GM19035 (cell line): ENCODE measurements at regions not wholly inside any gene's neighbourhood (a gene's known extent, or its start where the extent isn't known, plus 50 kb on each side); places are given as distances from the start of the nearest gene placed in this dataset.

Source experiments
- ATAC-seq: cut with Tn5 transposase; IDR thresholded peaks from one replicate; pipeline ENCODE4 v1.9.1; 2021; ENCODE audit not compliant: unreplicated experiment

- ATAC-seq: no peak
Observed at GRCh38 chr6:16976385-16977183, 125.3 kb upstream of the STMND1 start.

DNA sequence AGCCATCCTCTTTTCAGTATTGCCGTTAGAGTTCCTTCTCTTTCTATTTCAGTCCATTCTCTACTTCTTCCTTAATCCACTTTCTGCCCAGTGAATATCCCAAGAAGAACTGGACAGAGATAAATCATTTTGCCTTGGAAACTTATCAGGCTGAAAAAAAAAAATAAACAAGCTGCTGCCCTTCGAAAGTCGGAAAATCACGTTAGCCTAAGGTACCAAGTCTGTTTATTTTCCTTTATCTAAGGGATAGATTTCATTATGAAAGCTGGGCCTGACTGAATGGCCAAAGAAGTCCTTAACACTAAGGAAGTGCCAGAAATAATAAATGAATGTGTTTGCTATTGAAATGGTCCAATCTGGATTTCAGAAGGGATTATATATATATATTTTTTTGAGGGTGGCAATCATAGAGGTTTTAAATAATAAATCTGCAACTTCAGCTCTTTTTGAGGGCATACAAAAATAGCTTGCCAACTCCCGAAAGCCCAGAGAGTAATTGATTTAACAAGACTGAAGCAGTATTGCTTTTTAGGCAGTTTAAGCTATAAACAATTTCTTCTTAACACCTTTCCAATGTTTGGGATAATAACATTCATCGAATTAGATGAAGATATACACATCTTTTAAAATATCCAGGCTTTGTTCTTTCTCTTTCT lies 127.0 kb upstream of the STMND1 start:
- ATAC-seq: no peak

DNA sequence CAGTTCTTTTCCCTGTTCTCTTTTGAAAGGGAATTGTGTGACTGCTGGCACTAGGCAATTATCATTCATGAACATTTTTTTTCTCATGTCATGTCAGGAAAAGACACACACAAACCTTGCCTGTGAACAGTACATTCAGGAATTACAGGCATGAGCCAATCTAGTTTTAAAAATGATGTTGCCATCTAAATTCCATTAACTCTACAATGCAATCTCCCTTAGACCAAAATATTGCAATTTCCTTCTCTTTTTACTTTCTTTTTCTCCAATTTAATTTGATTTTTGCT lies 127.5 kb upstream of the STMND1 start:
- no peak for ATAC-seq

- ATAC-seq: no peak
Observed at GRCh38 chr6:16973545-16974386, 128.1 kb upstream of the STMND1 start.

DNA sequence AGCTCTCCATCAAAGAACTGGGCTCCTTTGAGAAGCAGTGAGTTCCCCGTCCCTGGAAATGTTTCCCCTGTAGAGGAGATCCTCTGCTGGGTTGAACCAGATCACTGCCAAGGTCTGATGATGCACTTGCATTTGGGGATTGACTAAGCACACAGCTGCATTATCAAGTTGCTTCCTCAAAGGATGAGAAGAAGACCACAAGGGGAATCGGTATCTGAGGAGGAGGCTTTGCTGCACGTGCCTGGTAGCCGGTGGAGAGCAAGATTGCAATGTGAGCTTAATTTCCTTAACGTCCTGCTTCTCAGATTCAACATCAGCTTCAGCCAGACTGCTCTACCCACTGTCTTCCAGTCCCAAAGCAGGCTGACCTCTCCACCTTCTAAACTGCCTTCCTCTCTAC lies 128.8 kb upstream of the STMND1 start:
- ATAC-seq: no peak

DNA sequence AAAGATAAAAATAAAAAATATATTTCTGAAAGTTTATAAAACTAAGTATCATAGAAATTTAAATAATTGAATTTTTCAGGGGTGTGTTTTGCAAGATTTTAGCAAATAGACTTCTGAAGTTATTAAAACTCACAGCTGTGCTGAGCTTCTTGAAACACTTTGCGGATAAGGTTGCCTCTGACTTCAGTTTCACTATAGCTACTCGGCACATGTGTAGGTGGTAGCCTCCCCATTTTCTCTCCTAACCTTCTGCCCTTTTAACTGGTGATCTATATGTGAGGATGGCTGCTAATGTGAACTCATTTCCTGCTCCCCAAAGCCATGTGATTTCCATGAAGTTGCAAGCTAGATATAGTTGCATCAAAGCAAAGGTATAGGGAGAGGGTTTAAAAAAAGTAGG lies 129.3 kb upstream of the STMND1 start:
- no peak for ATAC-seq

GRCh38 chr6:16969699-16970655 lies 131.9 kb upstream of the STMND1 start:
- ATAC-seq: no peak

DNA sequence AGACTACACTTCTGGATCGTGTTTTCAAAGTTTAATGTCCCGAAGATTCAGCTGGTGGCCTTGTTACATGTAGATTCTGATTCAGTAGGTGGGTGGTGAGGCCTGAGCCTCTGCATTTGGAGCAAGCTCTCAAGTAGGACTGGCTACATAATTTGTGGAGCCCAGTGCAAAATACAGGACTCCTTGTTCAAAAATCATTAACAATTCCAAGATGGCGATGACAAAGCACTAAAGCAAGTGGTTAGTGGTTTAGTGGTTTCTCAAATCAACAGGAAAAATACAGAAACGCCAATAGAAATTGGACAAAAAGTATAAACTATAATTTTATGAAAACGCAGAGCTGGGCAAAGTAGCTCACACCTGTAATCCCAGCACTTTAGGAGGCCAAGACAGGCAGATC lies 133.7 kb upstream of the STMND1 start:
- ATAC-seq: no peak

GRCh38 chr6:16967470-16967817 lies 134.4 kb upstream of the STMND1 start:
- no peak for ATAC-seq

DNA sequence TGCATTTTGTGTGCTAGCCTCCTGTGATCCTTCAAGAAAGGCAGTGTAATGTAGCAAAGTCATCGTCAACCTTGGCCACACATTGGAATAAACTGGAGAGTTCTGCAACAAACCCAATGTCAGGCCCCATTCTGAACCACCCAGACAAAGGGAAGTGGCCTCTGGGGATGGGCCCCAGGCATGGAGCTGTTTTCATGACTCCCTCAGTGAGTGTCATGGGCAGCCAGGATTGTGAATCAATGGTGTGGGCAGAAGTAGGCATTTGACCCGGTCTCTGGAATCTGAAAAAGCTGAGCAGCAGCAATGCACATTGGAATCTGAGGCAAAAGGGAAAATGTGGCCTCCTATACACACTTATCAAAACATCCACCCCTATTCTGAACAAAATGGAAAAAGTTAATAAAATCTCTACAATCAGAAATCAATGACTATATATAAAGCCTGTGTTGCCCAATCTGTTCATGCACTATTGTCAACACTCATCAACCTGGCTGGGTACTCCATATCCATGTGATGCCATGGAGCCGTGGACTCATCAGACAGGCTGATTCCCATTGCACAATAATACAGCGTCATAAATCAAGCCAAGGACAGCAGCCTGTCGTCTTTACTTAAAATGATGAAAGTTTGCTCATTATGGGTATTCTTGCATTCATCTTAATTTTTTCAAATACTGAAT lies 134.9 kb upstream of the STMND1 start:
- ATAC-seq: no peak

GRCh38 chr6:16965689-16966088 lies 136.2 kb upstream of the STMND1 start:
- no peak for ATAC-seq

GRCh38 chr6:16964553-16965499 lies 137.0 kb upstream of the STMND1 start:
- ATAC-seq: peak; percentile 81

DNA sequence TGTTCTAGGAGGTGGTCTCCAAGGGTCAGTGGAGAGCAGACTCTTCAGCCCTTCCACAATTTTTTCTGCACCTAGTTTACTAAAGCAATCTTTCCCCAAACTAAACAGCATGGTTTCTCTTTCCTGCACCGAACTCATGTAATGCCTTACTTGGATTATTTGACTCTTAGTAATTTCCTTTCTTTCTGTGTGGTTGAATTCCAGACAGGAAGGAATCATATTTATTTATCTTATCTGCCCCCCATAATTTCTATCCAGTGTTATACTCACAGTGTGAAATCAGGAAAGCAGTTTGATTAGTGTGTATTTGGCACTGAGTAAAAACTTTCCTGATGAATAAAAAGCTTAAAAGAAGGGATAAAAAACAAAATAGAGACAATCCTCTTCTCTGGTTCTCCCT lies 140.3 kb upstream of the STMND1 start:
- ATAC-seq: no peak

DNA sequence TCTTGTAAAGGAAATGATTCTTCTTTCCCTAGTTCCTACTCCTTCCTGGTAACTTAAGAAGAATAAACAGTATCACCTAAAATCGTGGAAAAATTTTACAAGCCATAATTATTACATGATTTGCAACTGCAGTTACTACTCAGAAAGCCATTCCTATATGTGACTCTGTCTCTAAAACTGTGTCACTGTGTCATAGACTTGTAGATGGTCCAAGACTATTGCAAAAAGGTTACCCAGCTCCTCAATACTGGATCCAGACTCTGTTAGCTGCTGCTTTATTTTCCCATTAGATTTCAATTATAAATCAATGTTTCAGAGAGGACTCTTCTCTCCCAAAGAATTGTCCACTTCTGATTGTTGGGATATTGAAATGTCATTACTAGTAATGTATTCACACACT lies 142.1 kb upstream of the STMND1 start:
- ATAC-seq: no peak

- ATAC-seq: no peak
Observed at GRCh38 chr6:16956361-16956760, 145.5 kb upstream of the STMND1 start.

- ATAC-seq: no peak
Observed at GRCh38 chr6:16955899-16956298, 146.0 kb upstream of the STMND1 start.

- ATAC-seq: no peak
Observed at GRCh38 chr6:16953905-16954304, 147.9 kb upstream of the STMND1 start.

- no peak for ATAC-seq
Observed at GRCh38 chr6:16953446-16953845, 148.4 kb upstream of the STMND1 start.

GRCh38 chr6:16950825-16951495 lies 150.9 kb upstream of the STMND1 start:
- no peak for ATAC-seq
